Loucy (cell line): ENCODE measurements at regions not wholly inside any gene's neighbourhood (a gene's known extent, or its start where the extent isn't known, plus 50 kb on each side); places are given as distances from the start of the nearest gene placed in this dataset.
A peak's percentile ranks its signal among the peaks of the same experiment; 100 is the strongest.

ENCODE experiments used
- H2AFZ ChIP-seq: fragments of 200-600 bp; sonication (generic); 2 replicates; pipeline ENCODE4 v1.6.0; 2016; ENCODE audit warnings: antibody characterized with exemption, mild to moderate bottlenecking, low read length, moderate library complexity
- H3F3A ChIP-seq: fragments of 200-600 bp; 2 replicates; pipeline ENCODE4 v1.6.0; 2016; ENCODE audit warnings: antibody characterized with exemption, low read depth, mild to moderate bottlenecking
- H3K27me3 ChIP-seq: fragments of 200-600 bp; sonication (generic); 2 replicates; pipeline ENCODE4 v1.6.1; 2014; ENCODE audit warnings: low read length, mild to moderate bottlenecking; ENCODE audit not compliant: insufficient read depth, poor library complexity, severe bottlenecking
- H3K36me3 ChIP-seq: fragments of 200-600 bp; sonication (generic); 2 replicates; pipeline ENCODE4 v1.6.1; 2016; ENCODE audit warnings: low read length; ENCODE audit not compliant: insufficient read depth
- H3K4me1 ChIP-seq: fragments of 200-600 bp; sonication (generic); 2 replicates; pipeline ENCODE4 v1.5.1; 2014; ENCODE audit warnings: low read length, mild to moderate bottlenecking; ENCODE audit not compliant: insufficient read depth, poor library complexity, severe bottlenecking
- H3K4me2 ChIP-seq: fragments of 200-600 bp; sonication (generic); 2 replicates; pipeline ENCODE4 v1.6.0; 2014; ENCODE audit warnings: antibody characterized with exemption, low read length, low read depth, mild to moderate bottlenecking; ENCODE audit not compliant: poor library complexity, severe bottlenecking
- H3K4me3 ChIP-seq: fragments of 200-600 bp; sonication (generic); 2 replicates; pipeline ENCODE4 v1.5.1; 2014; ENCODE audit warnings: low read length, mild to moderate bottlenecking, mixed read lengths; ENCODE audit not compliant: poor library complexity, severe bottlenecking
- H3K79me2 ChIP-seq: fragments of 200-600 bp; sonication (generic); 2 replicates; pipeline ENCODE4 v1.6.1; 2014; ENCODE audit warnings: low read length; ENCODE audit not compliant: insufficient read depth
- H3K9ac ChIP-seq: fragments of 200-600 bp; sonication (generic); 2 replicates; pipeline ENCODE4 v1.6.0; 2014; ENCODE audit warnings: mild to moderate bottlenecking, low read depth, low read length, moderate library complexity; ENCODE audit not compliant: poor library complexity, severe bottlenecking
- H3K9me2 ChIP-seq: fragments of 200-600 bp; sonication (generic); replicated peaks from 2 replicates; pipeline ENCODE4 v1.6.1; 2016; ENCODE audit warnings: low read depth, low read length, mixed read lengths
- H3K9me3 ChIP-seq: fragments of 200-600 bp; sonication (generic); 2 replicates; pipeline ENCODE4 v1.6.1; 2014; ENCODE audit warnings: mild to moderate bottlenecking, antibody characterized with exemption, low read length, low read depth; ENCODE audit not compliant: insufficient read depth
- H4K20me1 ChIP-seq: fragments of 200-600 bp; sonication (generic); 2 replicates; pipeline ENCODE4 v1.6.0; 2014; ENCODE audit warnings: antibody characterized with exemption, low read length, mild to moderate bottlenecking; ENCODE audit not compliant: insufficient read depth, poor library complexity, severe bottlenecking
- EZH2phosphoT487 ChIP-seq: fragments of 200-600 bp; IDR thresholded peaks from 2 replicates; pipeline ENCODE4 v1.6.1; 2018; ENCODE audit warnings: antibody characterized with exemption, mild to moderate bottlenecking, moderate library complexity, borderline replicate concordance
- TF ChIP-seq, protein P1 (sequence below): fragments of 200-600 bp; sonication (generic); conservative IDR thresholded peaks from 2 replicates; pipeline ENCODE4 v1.5.1; 2014; ENCODE audit warnings: mild to moderate bottlenecking, antibody characterized with exemption, low read length

DNA sequence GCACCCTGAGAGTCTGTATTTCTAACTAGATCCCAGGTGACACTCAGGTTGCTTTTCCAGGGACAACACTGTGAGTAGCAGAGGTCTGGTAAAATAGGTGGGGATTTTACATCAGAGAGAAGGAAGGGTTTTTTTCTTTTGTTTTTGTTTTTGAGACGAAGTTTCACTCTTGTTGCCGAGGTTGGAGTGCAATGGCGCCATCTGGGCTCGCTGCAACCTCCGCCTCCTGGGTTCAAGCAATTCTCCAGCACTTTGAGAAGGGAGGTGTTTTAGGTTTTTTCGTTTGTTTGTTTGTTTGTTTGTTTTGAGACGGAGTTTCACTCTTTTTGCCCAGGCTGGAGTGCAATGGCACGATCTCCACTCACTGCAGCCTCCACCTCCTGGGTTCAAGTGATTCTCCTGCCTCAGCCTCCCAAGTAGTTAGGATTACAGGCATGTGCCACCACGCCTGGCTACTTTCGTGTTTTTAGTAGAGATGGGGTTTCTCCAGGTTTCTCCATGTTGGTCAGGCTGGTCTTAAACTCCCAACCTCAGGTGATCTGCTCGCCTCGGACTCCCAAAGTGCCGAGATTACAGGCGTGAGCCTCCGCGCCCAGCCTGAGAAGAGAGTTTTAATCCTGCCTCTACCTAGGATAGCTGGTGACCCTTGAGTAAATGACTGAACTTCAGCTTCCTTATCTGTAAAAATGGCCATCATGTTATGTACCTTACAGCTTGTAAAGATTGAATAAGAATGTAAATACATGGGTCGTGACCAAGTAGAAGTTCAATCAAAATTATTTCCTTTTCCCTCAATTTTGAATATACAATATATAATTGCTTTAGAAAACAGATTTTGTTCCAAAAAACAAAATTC lies 95.9 kb upstream of the FNDC3B start:
- H4K20me1 ChIP-seq, result no peaks in the 10 kb centered on the region
- no peaks in the 10 kb centered on the region for H3F3A ChIP-seq
- H3K9ac ChIP-seq, result no peak overlapping the region
- H3K4me2 ChIP-seq, result no peak overlapping the region
- H3K9me3 ChIP-seq, result no peaks in the 10 kb centered on the region
- H2AFZ ChIP-seq, result peak overlapping the region; percentile 41; the same call in 1 of the 2 replicates
- no peak overlapping the region for H3K4me3 ChIP-seq
- no peaks in the 10 kb centered on the region for H3K9me2 ChIP-seq
- no peaks in the 10 kb centered on the region for H3K4me1 ChIP-seq
- H3K27me3 ChIP-seq, result no peaks in the 10 kb centered on the region
- H3K36me3 ChIP-seq, result no peaks in the 10 kb centered on the region
- H3K79me2 ChIP-seq, result no peaks in the 10 kb centered on the region
- TF ChIP-seq, protein P1, sequence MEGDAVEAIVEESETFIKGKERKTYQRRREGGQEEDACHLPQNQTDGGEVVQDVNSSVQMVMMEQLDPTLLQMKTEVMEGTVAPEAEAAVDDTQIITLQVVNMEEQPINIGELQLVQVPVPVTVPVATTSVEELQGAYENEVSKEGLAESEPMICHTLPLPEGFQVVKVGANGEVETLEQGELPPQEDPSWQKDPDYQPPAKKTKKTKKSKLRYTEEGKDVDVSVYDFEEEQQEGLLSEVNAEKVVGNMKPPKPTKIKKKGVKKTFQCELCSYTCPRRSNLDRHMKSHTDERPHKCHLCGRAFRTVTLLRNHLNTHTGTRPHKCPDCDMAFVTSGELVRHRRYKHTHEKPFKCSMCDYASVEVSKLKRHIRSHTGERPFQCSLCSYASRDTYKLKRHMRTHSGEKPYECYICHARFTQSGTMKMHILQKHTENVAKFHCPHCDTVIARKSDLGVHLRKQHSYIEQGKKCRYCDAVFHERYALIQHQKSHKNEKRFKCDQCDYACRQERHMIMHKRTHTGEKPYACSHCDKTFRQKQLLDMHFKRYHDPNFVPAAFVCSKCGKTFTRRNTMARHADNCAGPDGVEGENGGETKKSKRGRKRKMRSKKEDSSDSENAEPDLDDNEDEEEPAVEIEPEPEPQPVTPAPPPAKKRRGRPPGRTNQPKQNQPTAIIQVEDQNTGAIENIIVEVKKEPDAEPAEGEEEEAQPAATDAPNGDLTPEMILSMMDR, result no peak; the same call in 1 of the 2 replicates
- no peak for TF ChIP-seq EZH2phosphoT487

DNA sequence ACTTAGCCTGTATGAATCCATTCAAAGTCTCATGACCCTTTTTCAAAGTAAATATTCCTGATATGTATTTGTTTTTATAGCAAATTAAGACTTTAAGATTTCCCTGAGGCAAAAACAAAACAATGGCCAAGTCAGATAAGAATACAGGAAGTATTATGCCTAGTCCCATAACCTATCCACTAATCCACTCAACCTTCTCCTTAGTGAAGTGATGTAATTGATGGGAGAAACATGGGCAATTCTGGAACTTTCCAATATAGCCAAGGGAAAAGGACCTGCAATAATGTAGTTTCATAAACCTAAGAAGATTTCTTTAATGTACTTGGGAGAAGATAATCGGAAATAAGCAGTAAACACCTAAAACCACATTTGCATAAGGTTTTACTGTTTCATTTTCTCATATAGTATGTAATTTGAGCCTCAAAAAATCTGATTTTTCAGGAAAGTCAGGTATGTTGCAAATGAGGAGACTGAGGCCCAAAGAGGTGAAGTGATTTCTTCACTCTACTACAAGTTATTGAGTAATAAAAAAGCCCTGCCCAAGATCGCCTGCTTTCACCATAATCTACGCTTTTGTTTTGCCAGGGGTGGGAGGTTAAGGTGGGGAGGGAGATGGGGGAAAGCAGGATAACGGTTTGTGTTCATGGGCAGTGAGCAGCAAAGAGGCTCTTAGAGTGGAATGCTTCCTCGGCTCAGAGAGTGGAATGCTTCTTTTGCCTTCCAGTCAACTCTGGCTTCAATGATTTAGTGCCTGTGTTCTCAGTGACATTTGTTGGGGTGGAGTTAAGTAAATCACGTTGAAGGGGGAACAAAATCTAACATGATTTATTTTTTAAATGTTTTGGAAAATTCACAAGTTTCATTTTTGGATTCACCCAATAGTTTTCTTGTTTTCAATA lies 95.0 kb upstream of the FNDC3B start:
- H2AFZ ChIP-seq, result no peak overlapping the region
- no peaks in the 10 kb centered on the region for H4K20me1 ChIP-seq
- H3K9me2 ChIP-seq, result no peaks in the 10 kb centered on the region
- H3K79me2 ChIP-seq, result no peaks in the 10 kb centered on the region
- no peak overlapping the region for H3K9ac ChIP-seq
- no peaks in the 10 kb centered on the region for H3K36me3 ChIP-seq
- TF ChIP-seq, protein P1, result no peak
- TF ChIP-seq EZH2phosphoT487, result no peak
- H3K9me3 ChIP-seq, result no peaks in the 10 kb centered on the region
- H3K4me2 ChIP-seq, result no peak overlapping the region
- H3K4me3 ChIP-seq, result no peak overlapping the region
- no peaks in the 10 kb centered on the region for H3K4me1 ChIP-seq
- H3F3A ChIP-seq, result no peaks in the 10 kb centered on the region
- H3K27me3 ChIP-seq, result no peaks in the 10 kb centered on the region

DNA sequence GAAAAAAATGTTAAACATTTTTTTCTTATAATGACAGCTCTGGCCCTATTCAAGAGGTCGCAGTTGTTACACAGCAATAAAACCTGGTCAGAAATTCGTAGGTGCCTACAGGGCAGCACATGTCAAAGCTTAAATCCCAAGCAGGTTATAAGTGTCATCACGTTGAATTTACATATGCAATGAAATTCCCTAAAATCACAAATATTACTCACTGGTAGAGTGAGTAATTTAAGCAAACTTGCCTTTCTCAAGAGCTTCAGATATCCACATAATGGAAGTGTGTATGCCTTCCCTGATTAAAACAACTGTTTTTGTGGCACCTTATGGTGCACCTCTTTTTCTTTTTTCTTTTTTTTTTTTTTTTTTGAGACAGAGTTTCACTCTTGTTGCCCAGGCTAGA lies 90.7 kb upstream of the FNDC3B start:
- H3F3A ChIP-seq, result no peaks in the 10 kb centered on the region
- no peak overlapping the region for H2AFZ ChIP-seq
- no peaks in the 10 kb centered on the region for H3K9me2 ChIP-seq
- H3K4me2 ChIP-seq, result no peak overlapping the region
- H3K79me2 ChIP-seq, result no peaks in the 10 kb centered on the region
- H3K27me3 ChIP-seq, result no peaks in the 10 kb centered on the region
- no peak overlapping the region for H3K9ac ChIP-seq
- H3K4me3 ChIP-seq, result no peak overlapping the region
- H4K20me1 ChIP-seq, result no peaks in the 10 kb centered on the region
- H3K4me1 ChIP-seq, result no peaks in the 10 kb centered on the region
- no peaks in the 10 kb centered on the region for H3K36me3 ChIP-seq
- no peak for TF ChIP-seq EZH2phosphoT487
- TF ChIP-seq, protein P1, result no peak
- H3K9me3 ChIP-seq, result no peaks in the 10 kb centered on the region
